GM13977 (cell line): ENCODE measurements at regions not wholly inside any gene's neighbourhood (a gene's known extent, or its start where the extent isn't known, plus 50 kb on each side); places are given as distances from the start of the nearest gene placed in this dataset.

Experiments used
- DNase-seq: peaks from one replicate; pipeline ENCODE4 v3.0.0; 2012; ENCODE audit warnings: low spot score
- in situ Hi-C: fragments of 300-500 bp; cut with MboI; formaldehyde crosslinking; loops from one replicate; pipeline ENCODE4 v1.12.0; 2022; ENCODE audit warnings: low sequenced_read_pairs, low pct_unique_long_range_greater_than_20kb, mixed read lengths, inconsistent platforms; ENCODE audit not compliant: unreplicated experiment
- TF ChIP-seq, protein P1 (sequence below): IDR thresholded peaks from 2 replicates; pipeline ENCODE4 v1.5.1; 2012; ENCODE audit warnings: mild to moderate bottlenecking, control low read depth; ENCODE audit not compliant: insufficient read depth; ENCODE audit errors: extremely low read depth, missing control alignments

DNA sequence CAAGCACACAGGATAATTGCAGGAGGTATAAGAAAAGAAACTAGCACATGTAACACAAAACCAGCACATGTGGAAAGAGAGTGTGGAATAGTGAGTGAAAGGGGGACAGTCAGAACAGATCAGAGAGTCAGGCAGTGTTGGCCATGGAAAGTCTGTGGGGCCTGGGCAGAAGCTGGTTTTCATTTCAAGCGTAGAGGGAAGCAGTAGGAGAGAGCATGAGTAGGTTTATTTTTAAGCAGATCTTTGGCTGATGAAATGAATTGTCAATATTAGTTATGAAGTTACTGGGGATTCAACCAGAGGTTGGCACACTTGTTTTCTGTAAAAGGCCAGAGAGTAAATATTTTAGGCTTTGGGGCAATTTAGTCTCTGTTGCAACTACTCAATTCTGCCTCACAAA lies 283.1 kb downstream of the SMARCA2 start:
- in situ Hi-C loops: no loop called here
- TF ChIP-seq, protein P1, sequence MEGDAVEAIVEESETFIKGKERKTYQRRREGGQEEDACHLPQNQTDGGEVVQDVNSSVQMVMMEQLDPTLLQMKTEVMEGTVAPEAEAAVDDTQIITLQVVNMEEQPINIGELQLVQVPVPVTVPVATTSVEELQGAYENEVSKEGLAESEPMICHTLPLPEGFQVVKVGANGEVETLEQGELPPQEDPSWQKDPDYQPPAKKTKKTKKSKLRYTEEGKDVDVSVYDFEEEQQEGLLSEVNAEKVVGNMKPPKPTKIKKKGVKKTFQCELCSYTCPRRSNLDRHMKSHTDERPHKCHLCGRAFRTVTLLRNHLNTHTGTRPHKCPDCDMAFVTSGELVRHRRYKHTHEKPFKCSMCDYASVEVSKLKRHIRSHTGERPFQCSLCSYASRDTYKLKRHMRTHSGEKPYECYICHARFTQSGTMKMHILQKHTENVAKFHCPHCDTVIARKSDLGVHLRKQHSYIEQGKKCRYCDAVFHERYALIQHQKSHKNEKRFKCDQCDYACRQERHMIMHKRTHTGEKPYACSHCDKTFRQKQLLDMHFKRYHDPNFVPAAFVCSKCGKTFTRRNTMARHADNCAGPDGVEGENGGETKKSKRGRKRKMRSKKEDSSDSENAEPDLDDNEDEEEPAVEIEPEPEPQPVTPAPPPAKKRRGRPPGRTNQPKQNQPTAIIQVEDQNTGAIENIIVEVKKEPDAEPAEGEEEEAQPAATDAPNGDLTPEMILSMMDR: no peak
- DNase-seq: no peak

- TF ChIP-seq, protein P1: no peak
- DNase-seq: no peak
- in situ Hi-C loops: no loop called here
Measured at GRCh38 chr9:2299156-2299842, 284.2 kb downstream of the SMARCA2 start.

DNA sequence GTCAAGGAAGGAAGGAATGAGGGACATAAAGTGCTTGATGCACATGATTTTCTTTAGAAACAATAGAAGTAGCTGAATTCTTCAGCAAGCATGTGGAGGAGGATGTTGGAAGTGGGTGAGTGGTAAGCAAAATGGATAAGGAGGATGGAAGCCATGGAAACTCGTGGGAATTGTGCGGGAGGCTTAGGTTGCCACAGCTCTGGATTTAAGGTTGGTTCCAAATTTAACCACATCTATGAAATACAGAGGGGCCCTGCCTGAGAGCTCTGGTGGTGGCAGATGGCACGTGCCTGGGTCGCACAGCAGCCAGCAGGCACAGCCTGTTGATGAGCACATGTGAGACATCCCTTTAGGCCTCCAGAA lies 284.7 kb downstream of the SMARCA2 start:
- TF ChIP-seq, protein P1: no peak
- in situ Hi-C loops: no loop called here
- no peak for DNase-seq

DNA sequence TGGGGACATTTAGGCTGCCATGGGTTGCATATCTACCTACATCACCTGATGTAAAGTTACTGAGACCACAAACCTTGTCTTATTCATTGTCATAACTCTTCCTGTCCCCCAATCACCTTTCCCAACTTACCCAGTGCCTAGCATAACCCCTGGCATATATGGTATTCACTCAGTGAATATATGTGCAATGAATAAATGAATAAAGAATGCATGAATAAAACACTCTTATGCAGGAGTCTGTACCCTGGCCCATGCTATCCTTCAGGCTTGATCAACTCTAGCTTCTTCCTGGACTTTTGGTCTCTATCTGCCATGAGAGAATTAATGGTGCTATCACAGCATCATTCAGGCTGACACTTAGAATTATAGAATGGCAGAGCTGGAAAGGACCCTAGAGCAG lies 285.2 kb downstream of the SMARCA2 start:
- in situ Hi-C loops: no loop called here
- no peak for DNase-seq
- TF ChIP-seq, protein P1: no peak

- TF ChIP-seq, protein P1: no peak
- in situ Hi-C loops: no loop called here
- DNase-seq: no peak
Measured at GRCh38 chr9:2302606-2303005, 287.5 kb downstream of the SMARCA2 start.

GRCh38 chr9:2303056-2303455 lies 287.9 kb downstream of the SMARCA2 start:
- no peak for DNase-seq
- in situ Hi-C loops: no loop called here
- TF ChIP-seq, protein P1: no peak
